Astrocyte (in vitro differentiated cells and primary cell): ENCODE measurements at regions not wholly inside any gene's neighbourhood (a gene's known extent, or its start where the extent isn't known, plus 50 kb on each side); places are given as distances from the start of the nearest gene placed in this dataset.

Experiments used
- CTCF ChIP-seq: IDR thresholded peaks from 2 replicates; pipeline ENCODE4 v1.5.1; 2011; ENCODE audit warnings: low read depth, mild to moderate bottlenecking, inconsistent platforms, low read length, moderate library complexity; ENCODE audit not compliant: insufficient read depth
- EZH2 ChIP-seq: IDR thresholded peaks from 2 replicates; pipeline ENCODE4 v1.6.1; 2012; ENCODE audit warnings: mild to moderate bottlenecking, low read length, inconsistent platforms; ENCODE audit not compliant: insufficient read depth

DNA sequence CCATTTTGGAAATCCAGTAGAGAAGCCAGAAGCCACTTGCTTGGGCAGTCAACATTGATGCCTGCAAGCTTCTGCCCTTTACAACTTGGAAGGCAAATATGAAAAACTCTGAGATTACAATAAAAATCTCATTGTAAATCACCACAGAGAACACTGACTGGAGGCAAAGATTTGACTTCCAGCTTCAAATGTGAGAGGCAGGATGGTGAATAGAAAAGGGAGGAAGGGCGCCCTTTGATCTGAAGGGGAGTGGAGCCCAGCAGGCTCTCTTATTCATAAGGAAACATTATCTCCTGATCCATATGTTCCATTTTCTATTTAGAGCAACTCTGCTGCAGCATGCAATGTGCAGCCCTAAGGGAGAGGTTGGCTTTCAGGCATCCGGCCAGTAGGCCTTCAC, 348.3 kb downstream of the AJAP1 start:
- no peak for TF ChIP-seq CTCF
- no peak for TF ChIP-seq EZH2
